B cell (primary cell): ENCODE measurements at regions not wholly inside any gene's neighbourhood (a gene's known extent, or its start where the extent isn't known, plus 50 kb on each side); places are given as distances from the start of the nearest gene placed in this dataset.

ENCODE experiments used
- ATAC-seq: fragments of 200-7000 bp; cut with Tn5 transposase; one replicate; pipeline ENCODE4 v1.10.0; 2021; ENCODE audit warnings: low read depth, mild to moderate bottlenecking, moderate number of reproducible peaks, moderate library complexity
- CTCF ChIA-PET: fragments of 350-600 bp; sonication (Branson Sonifier 250); formaldehyde crosslinking; loops from one replicate; lab custom pipeline; 2021; ENCODE audit warnings: antibody characterized with exemption, inconsistent platforms; lab: Charles Lee
- POLR2A ChIA-PET: fragments of 350-600 bp; sonication (Branson Sonifier 250); formaldehyde crosslinking; loops from one replicate; lab custom pipeline; 2021; ENCODE audit warnings: antibody characterized with exemption; lab: Charles Lee
- DNase-seq: peaks from one replicate; pipeline ENCODE4 v3.0.0; 2013
- H2AFZ ChIP-seq: 2 replicates; pipeline ENCODE4 v1.6.1; 2012; ENCODE audit warnings: mild to moderate bottlenecking, low read depth, low read length; ENCODE audit not compliant: insufficient read depth, poor library complexity, severe bottlenecking
- H3K27ac ChIP-seq, 2 donors: 1 replicate in 1 of 2; 2 replicates in 1 of 2; pipeline ENCODE4 v1.5.1; 2012 to 2013; ENCODE audit warnings: low read length in 2 of 2, mild to moderate bottlenecking in 2 of 2, moderate library complexity in 1 of 2
- H3K27me3 ChIP-seq, 4 experiments: fragments of 200-600 bp in 1 of 4; sonication (generic) in 1 of 4; replicated peaks in 1 of 4; 1 replicate in 2 of 4; 2 replicates in 2 of 4; pipeline versions ENCODE4 v1.6.1 to v1.7.0; 2013 to 2016; ENCODE audit warnings: low read length in 3 of 4, mild to moderate bottlenecking in 2 of 4, mixed read lengths in 1 of 4, moderate library complexity in 1 of 4; ENCODE audit not compliant: insufficient read depth in 4 of 4, control insufficient read depth in 3 of 4; ENCODE audit errors: control extremely low read depth in 1 of 4
- H3K36me3 ChIP-seq, 2 experiments: replicated peaks in 1 of 2; 1 replicate in 1 of 2; 2 replicates in 1 of 2; pipeline versions ENCODE4 v1.6.1 to v1.7.1; 2013; ENCODE audit warnings: low read length in 1 of 2; ENCODE audit not compliant: insufficient read depth in 2 of 2, control insufficient read depth in 1 of 2; ENCODE audit errors: control extremely low read depth in 1 of 2, extremely low read depth in 1 of 2
- H3K4me1 ChIP-seq, 2 donors: fragments of 200-600 bp in 1 of 2; sonication (generic) in 1 of 2; 1 replicate in 1 of 2; 2 replicates in 1 of 2; pipeline versions ENCODE4 v1.5.1 to v1.6.1; 2013 to 2017; ENCODE audit warnings: low read length in 2 of 2; ENCODE audit not compliant: control insufficient read depth in 2 of 2, insufficient read depth in 2 of 2
- H3K4me2 ChIP-seq: replicated peaks from 2 replicates; pipeline ENCODE3; 2012; ENCODE audit warnings: mild to moderate bottlenecking, low read depth, low read length; ENCODE audit not compliant: poor library complexity, severe bottlenecking
- H3K4me3 ChIP-seq, 5 experiments: fragments of 200-600 bp in 1 of 5; sonication (generic) in 1 of 5; 1 replicate in 3 of 5; 2 replicates in 2 of 5; pipeline versions ENCODE4 v1.5.1 to v1.7.0; 2011 to 2016; ENCODE audit warnings: low read length in 4 of 5, mild to moderate bottlenecking in 4 of 5, low read depth in 2 of 5, control low read depth in 1 of 5, moderate library complexity in 1 of 5; ENCODE audit not compliant: insufficient read depth in 1 of 5; ENCODE audit errors: control extremely low read depth in 1 of 5, extremely low read depth in 1 of 5
- H3K79me2 ChIP-seq: fragments of 200-600 bp; sonication (generic); one replicate; pipeline ENCODE4 v1.6.0; 2016; ENCODE audit warnings: low read length; ENCODE audit not compliant: control insufficient read depth, insufficient read depth
- H3K9ac ChIP-seq: fragments of 200-600 bp; sonication (generic); 2 replicates; pipeline ENCODE4 v1.6.1; 2017; ENCODE audit warnings: mild to moderate bottlenecking, low read length, moderate library complexity
- H3K9me3 ChIP-seq, 3 donors: one replicate each; pipeline versions ENCODE4 v1.6.1 to v1.7.1; 2013; ENCODE audit warnings: low read length in 2 of 3; ENCODE audit not compliant: control insufficient read depth in 2 of 3, insufficient read depth in 1 of 3; ENCODE audit errors: control extremely low read depth in 1 of 3
- H4K20me1 ChIP-seq: 2 replicates; pipeline ENCODE4 v1.6.0; 2012; ENCODE audit warnings: mild to moderate bottlenecking, low read length; ENCODE audit not compliant: insufficient read depth, control insufficient read depth, poor library complexity, severe bottlenecking
- H3K27ac Mint-ChIP-seq: one replicate; pipeline ENCODE4 v1.8.0; 2021; ENCODE audit warnings: mixed read lengths
- H3K27me3 Mint-ChIP-seq: one replicate; pipeline ENCODE4 v1.8.0; 2021; ENCODE audit warnings: mixed read lengths
- H3K4me1 Mint-ChIP-seq: one replicate; pipeline ENCODE4 v1.8.0; 2021; ENCODE audit warnings: mixed read lengths
- H3K4me3 Mint-ChIP-seq: one replicate; pipeline ENCODE4 v1.8.0; 2021; ENCODE audit warnings: mixed read lengths
- H3K9me3 Mint-ChIP-seq: one replicate; pipeline ENCODE4 v1.8.0; 2022; ENCODE audit warnings: mixed read lengths; ENCODE audit not compliant: insufficient read depth
- CTCF ChIP-seq: fragments of 200-600 bp; IDR thresholded peaks from one replicate; pipeline ENCODE4 v1.8.0; 2022; ENCODE audit warnings: antibody characterized with exemption, mild to moderate bottlenecking
- EZH2 ChIP-seq: IDR thresholded peaks from 2 replicates; pipeline ENCODE4 v1.6.1; 2012; ENCODE audit warnings: borderline replicate concordance, low read depth, mild to moderate bottlenecking, moderate library complexity, low read length; ENCODE audit not compliant: insufficient read depth, poor library complexity, severe bottlenecking
- WGBS: methylation state at CpG from one replicate; pipeline ENCODE4 v1.1.5; 2013; ENCODE audit warnings: missing lambda C conversion rate; ENCODE audit not compliant: insufficient coverage; 5-methylcytosine and 5-hydroxymethylcytosine counted together
- intact Hi-C: fragments of 100-400 bp; cut with micrococcal nuclease; formaldehyde crosslinking; loops from one replicate; pipeline ENCODE4 v1.10.0; 2022

- TF ChIP-seq CTCF (no peak), EZH2 (no peak)
- ATAC-seq = no peak
- H3K27ac Mint-ChIP-seq = no peak overlapping the region
- H3K9me3 ChIP-seq = peaks cover 0 to 4% (median 0%) of the 10 kb centered on the region in 3 donors
- no peaks in the 10 kb centered on the region for H3K9me3 Mint-ChIP-seq
- no peak overlapping the region for H3K4me3 Mint-ChIP-seq
- POLR2A ChIA-PET = no interaction called here
- no peak for DNase-seq
- peaks cover 0 to 7% (median 0%) of the 10 kb centered on the region in 4 experiments for H3K27me3 ChIP-seq
- H2AFZ ChIP-seq = no peak overlapping the region
- no peaks in the 10 kb centered on the region for H4K20me1 ChIP-seq
- H3K27ac ChIP-seq = no peak overlapping the region
- H3K4me1 Mint-ChIP-seq = peaks cover 3% of the 10 kb centered on the region
- intact Hi-C loops = no loop called here
- H3K36me3 ChIP-seq = no peaks in the 10 kb centered on the region
- no peak overlapping the region for H3K4me2 ChIP-seq
- H3K79me2 ChIP-seq = no peaks in the 10 kb centered on the region
- H3K27me3 Mint-ChIP-seq = peaks cover 29% of the 10 kb centered on the region
- CTCF ChIA-PET = no interaction called here
- 74% methylated on average over 3 of the region's 5 CpGs for WGBS
- H3K9ac ChIP-seq = no peak overlapping the region
- no peak overlapping the region for H3K4me3 ChIP-seq
- H3K4me1 ChIP-seq = no peaks in the 10 kb centered on the region
Observed at GRCh38 chr2:45214550-45214949, 205.3 kb upstream of the SIX2 start.

- 92% methylated on average over 4 of the region's 5 CpGs for WGBS
- intact Hi-C loops = no loop called here
- no peak overlapping the region for H3K4me2 ChIP-seq
- H4K20me1 ChIP-seq = no peaks in the 10 kb centered on the region
- CTCF ChIA-PET = no interaction called here
- H3K4me1 ChIP-seq = no peaks in the 10 kb centered on the region
- H3K9me3 ChIP-seq = peaks cover 0 to 4% (median 0%) of the 10 kb centered on the region in 3 donors
- Mint-ChIP-seq H3K27ac (no peak overlapping the region), H3K4me3 (no peak overlapping the region), H3K27me3 (peaks cover 22% of the 10 kb centered on the region), H3K9me3 (no peaks in the 10 kb centered on the region), H3K4me1 (peaks cover 3% of the 10 kb centered on the region)
- POLR2A ChIA-PET = no interaction called here
- no peak for TF ChIP-seq CTCF
- no peak for TF ChIP-seq EZH2
- no peak for ATAC-seq
- no peaks in the 10 kb centered on the region for H3K36me3 ChIP-seq
- no peaks in the 10 kb centered on the region for H3K79me2 ChIP-seq
- H3K9ac ChIP-seq = no peak overlapping the region
- H3K27me3 ChIP-seq = peaks cover 0 to 7% (median 0%) of the 10 kb centered on the region in 4 experiments
- no peak overlapping the region for H2AFZ ChIP-seq
- H3K27ac ChIP-seq = no peak overlapping the region
- no peak for DNase-seq
- no peak overlapping the region for H3K4me3 ChIP-seq
Observed at GRCh38 chr2:45212953-45213635, 203.8 kb upstream of the SIX2 start.
